ENCODE measurements at regions not wholly inside any gene's neighbourhood (a gene's known extent, or its start where the extent isn't known, plus 50 kb on each side); places are given as distances from the start of the nearest gene placed in this dataset.
"Not testable (repeated sequence)": the region's sequence is repeated elsewhere in the genome, so short reads cannot be mapped to it uniquely, and the experiment has no call there.

- Histone ChIP-seq H3K36me3 (peaks cover 0 to 5% (median 0%) of the 10 kb centered on the region in 11 experiments; a peak in 2 of 22 replicates), H3K4me3 (no peak overlapping the region), H4K20me1 (no peaks in the 10 kb centered on the region), H3K27me3 (no peaks in the 10 kb centered on the region), H3K4me1 (peaks cover 0 to 23% (median 5%) of the 10 kb centered on the region in 10 experiments; a peak in 10 of 20 replicates), H3K27ac (peak overlapping the region in 4 of 11 experiments; percentile 8 to 46 (median 43); a peak in 5 of 22 replicates), H3K4me2 (peak overlapping the region in 5 of 11 experiments; percentile 40 to 62 (median 41); a peak in 9 of 22 replicates), H3K9me3 (replicated peaks in 1 of 11) (peaks cover 35 to 42% (median 36%) of the 10 kb centered on the region in 11 experiments), H3K9ac (no peak overlapping the region)
- TF ChIP-seq Cebpa-rat (IDR thresholded peaks at IDR 0.05): no peak
These were observed 135.8 kb upstream of the PLXNC1 start for GRCh38 chr12:94012590-94012989.

- Histone ChIP-seq H3K9me3 (replicated peaks in 1 of 11) (peaks cover 57 to 69% (median 61%) of the 10 kb centered on the region in 11 experiments), H3K36me3 (peaks cover 0 to 17% (median 0%) of the 10 kb centered on the region in 11 experiments; a peak in 3 of 22 replicates), H3K4me3 (peak overlapping the region in 4 of 10 experiments; percentile 7 to 40 (median 28); a peak in 4 of 20 replicates), H3K4me1 (peaks cover 0 to 20% (median 5%) of the 10 kb centered on the region in 10 experiments; a peak in 10 of 20 replicates)
- H4K20me1 ChIP-seq, H3K27me3 ChIP-seq, H3K4me2 ChIP-seq, H3K27ac ChIP-seq, H3K9ac ChIP-seq: not testable (repeated sequence)
These were observed 131.1 kb upstream of the PLXNC1 start for GRCh38 chr12:94017247-94017646.

DNA sequence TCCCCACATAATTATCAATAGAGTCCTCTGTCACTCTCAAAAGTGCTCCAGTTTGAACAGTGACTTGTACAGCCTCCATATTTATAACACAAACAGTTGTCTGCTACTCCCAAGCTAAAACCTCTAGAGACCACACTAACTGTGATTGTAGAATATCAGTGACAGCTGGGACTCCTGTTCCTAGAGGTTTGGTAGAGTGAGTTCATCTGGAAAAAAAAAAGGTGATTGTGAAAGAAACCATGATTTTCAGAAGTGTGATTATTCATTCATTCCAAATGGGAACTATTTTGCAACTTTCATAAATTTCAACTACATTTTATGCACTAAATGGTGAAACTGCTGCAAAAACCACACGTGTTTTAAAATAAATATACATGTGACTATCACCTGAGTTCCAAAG, 128.0 kb upstream of the PLXNC1 start:
- Histone ChIP-seq H3K9ac (no peak overlapping the region), H3K36me3 (peaks cover 0 to 17% (median 0%) of the 10 kb centered on the region in 11 experiments; a peak in 3 of 22 replicates), H3K27ac (no peak overlapping the region), H4K20me1 (no peaks in the 10 kb centered on the region), H3K9me3 (replicated peaks in 1 of 11) (peaks cover 67 to 83% (median 73%) of the 10 kb centered on the region in 11 experiments), H3K4me2 (no peak overlapping the region), H3K4me1 (peaks cover 0 to 1% (median 0%) of the 10 kb centered on the region in 10 experiments; a peak in 2 of 20 replicates), H3K27me3 (no peaks in the 10 kb centered on the region), H3K4me3 (no peak overlapping the region)
- TF ChIP-seq Cebpa-rat (IDR thresholded peaks at IDR 0.05): no peak

- Histone ChIP-seq H3K27ac (no peak overlapping the region), H3K27me3 (no peaks in the 10 kb centered on the region), H3K4me1 (peaks cover 0 to 12% (median 8%) of the 10 kb centered on the region in 10 experiments; a peak in 10 of 20 replicates), H3K9ac (no peak overlapping the region), H3K4me2 (no peak overlapping the region), H3K9me3 (replicated peaks in 1 of 11) (peaks cover 32 to 52% (median 37%) of the 10 kb centered on the region in 11 experiments), H3K4me3 (no peak overlapping the region), H3K36me3 (0 out of 22 replicates have a peak, but pooled peaks cover 0 to under 1% (median 0%) of the 10 kb centered on the region in 11 experiments), H4K20me1 (no peaks in the 10 kb centered on the region)
- TF ChIP-seq Cebpa-rat (IDR thresholded peaks at IDR 0.05): no peak
These were observed 124.5 kb upstream of the PLXNC1 start for GRCh38 chr12:94023879-94024278.

- Histone ChIP-seq H3K9ac (no peak overlapping the region), H3K4me3 (no peak overlapping the region), H3K27ac (no peak overlapping the region), H3K36me3 (no peaks in the 10 kb centered on the region), H3K27me3 (no peaks in the 10 kb centered on the region), H3K4me1 (peaks cover 0 to 12% (median 8%) of the 10 kb centered on the region in 10 experiments; a peak in 10 of 20 replicates), H4K20me1 (no peaks in the 10 kb centered on the region), H3K4me2 (no peak overlapping the region; a peak in 1 of 22 replicates), H3K9me3 (replicated peaks in 1 of 11) (peaks cover 20 to 44% (median 27%) of the 10 kb centered on the region in 11 experiments)
- no peak for TF ChIP-seq Cebpa-rat (IDR thresholded peaks at IDR 0.05)
These were observed 123.3 kb upstream of the PLXNC1 start for GRCh38 chr12:94025068-94025467.

GRCh38 chr12:94025756-94026155, 122.6 kb upstream of the PLXNC1 start:
- H3K27me3 ChIP-seq: no peaks in the 10 kb centered on the region
- H4K20me1 ChIP-seq: no peaks in the 10 kb centered on the region
- H3K27ac ChIP-seq: peak overlapping the region in 3 of 11 experiments; percentile 2 to 50 (median 20); a peak in 1 of 22 replicates
- peak overlapping the region in 5 of 11 experiments; percentile 11 to 51 (median 43); a peak in 8 of 22 replicates for H3K4me2 ChIP-seq
- H3K9me3 ChIP-seq (replicated peaks in 1 of 11): peaks cover 19 to 40% (median 27%) of the 10 kb centered on the region in 11 experiments
- H3K9ac ChIP-seq: no peak overlapping the region
- no peak for TF ChIP-seq Cebpa-rat (IDR thresholded peaks at IDR 0.05)
- H3K4me1 ChIP-seq: peaks cover 0 to 12% (median 8%) of the 10 kb centered on the region in 10 experiments; a peak in 10 of 20 replicates
- H3K36me3 ChIP-seq: no peaks in the 10 kb centered on the region
- no peak overlapping the region for H3K4me3 ChIP-seq

DNA sequence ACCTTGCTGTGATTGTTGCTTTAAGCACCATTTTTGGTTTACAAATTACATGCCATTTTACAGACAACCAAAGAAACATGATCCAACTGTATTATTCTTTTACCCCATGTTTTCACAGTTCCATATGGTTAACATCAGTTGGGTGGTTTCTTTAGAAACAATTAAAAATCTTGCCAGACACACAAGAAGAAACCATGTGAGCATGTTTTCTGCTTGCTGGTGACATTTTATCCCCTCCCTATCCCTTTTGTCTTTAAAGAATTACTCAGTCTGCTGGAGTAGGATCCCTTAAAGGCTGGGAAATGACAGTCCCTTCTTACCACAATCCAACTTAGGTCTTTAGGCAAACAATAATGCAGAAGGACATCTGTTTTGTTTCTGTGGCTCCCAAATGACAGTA, 121.8 kb upstream of the PLXNC1 start:
- Histone ChIP-seq H3K27me3 (no peaks in the 10 kb centered on the region), H3K9ac (no peak overlapping the region), H4K20me1 (no peaks in the 10 kb centered on the region)

DNA sequence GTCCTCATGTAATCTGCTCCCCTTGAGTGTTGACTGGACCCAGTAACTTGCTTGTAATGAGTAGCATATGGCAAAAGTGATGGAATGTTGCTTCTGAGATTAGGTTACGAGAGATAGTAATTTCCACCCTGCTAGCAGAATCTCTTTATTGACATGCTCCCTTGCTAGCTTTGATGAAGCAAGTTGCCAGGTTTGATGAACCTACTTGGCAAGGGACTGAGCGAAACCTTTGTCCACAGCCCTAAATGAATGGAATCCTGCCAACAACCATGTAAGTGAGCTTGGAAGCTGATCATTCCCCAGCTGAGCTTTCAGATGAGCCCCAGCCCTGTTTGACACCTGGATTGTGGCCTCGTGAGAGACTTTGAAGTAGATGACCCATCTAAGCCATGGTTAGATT, 120.8 kb upstream of the PLXNC1 start:
- Histone ChIP-seq H3K27ac (no peak overlapping the region), H3K4me1 (peaks cover 0 to 12% (median 8%) of the 10 kb centered on the region in 10 experiments; a peak in 10 of 20 replicates), H3K4me3 (no peak overlapping the region), H3K36me3 (no peaks in the 10 kb centered on the region), H3K9ac (no peak overlapping the region), H3K4me2 (no peak overlapping the region), H3K9me3 (replicated peaks in 1 of 11) (peaks cover 19 to 40% (median 24%) of the 10 kb centered on the region in 11 experiments), H3K27me3 (no peaks in the 10 kb centered on the region), H4K20me1 (no peaks in the 10 kb centered on the region)
- no peak for TF ChIP-seq Cebpa-rat (IDR thresholded peaks at IDR 0.05)

More for the DNA sequence above, 121.8 kb upstream of the PLXNC1 start:
- Histone ChIP-seq H3K4me1 (peaks cover 0 to 12% (median 8%) of the 10 kb centered on the region in 10 experiments; a peak in 10 of 20 replicates), H3K36me3 (no peaks in the 10 kb centered on the region), H3K4me3 (no peak overlapping the region), H3K4me2 (peak overlapping the region in 3 of 11 experiments; percentile 11 to 49 (median 23); a peak in 2 of 22 replicates), H3K27ac (no peak overlapping the region), H3K9me3 (replicated peaks in 1 of 11) (peaks cover 19 to 40% (median 27%) of the 10 kb centered on the region in 11 experiments)
- no peak for TF ChIP-seq Cebpa-rat (IDR thresholded peaks at IDR 0.05)

DNA sequence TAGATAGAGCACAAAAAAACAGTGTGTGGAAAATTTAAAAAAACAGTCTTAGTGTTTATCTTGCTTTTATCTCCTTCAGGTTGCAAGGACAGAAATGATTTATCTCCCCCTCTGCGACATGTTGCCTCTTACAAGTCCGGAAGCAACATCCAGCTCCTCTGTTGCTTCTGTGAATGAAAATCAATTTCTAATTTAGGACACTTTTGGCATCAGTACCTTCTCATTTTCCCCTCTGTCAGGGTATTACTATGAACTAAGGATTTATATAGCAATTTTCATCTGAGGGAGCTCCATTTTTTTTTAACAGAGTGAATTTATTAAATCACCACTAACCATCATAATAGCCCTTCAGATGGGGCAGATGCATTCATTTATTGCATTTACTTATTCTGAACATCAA, 116.6 kb upstream of the PLXNC1 start:
- Histone ChIP-seq H3K27ac (no peak overlapping the region), H3K4me3 (no peak overlapping the region)
- TF ChIP-seq Cebpa-rat (IDR thresholded peaks at IDR 0.05): no peak

More for the DNA sequence above, 116.6 kb upstream of the PLXNC1 start:
- H3K36me3 ChIP-seq: no peaks in the 10 kb centered on the region
- H3K27me3 ChIP-seq: no peaks in the 10 kb centered on the region
- H4K20me1 ChIP-seq: no peaks in the 10 kb centered on the region
- no peaks in the 10 kb centered on the region for H3K4me1 ChIP-seq
- H3K9ac ChIP-seq: no peak overlapping the region
- peaks cover 19 to 41% (median 24%) of the 10 kb centered on the region in 11 experiments for H3K9me3 ChIP-seq (replicated peaks in 1 of 11)
- no peak overlapping the region for H3K4me2 ChIP-seq

All from BLaER1 treated with 17β-estradiol and CSF1 and Interleukin-3, amounts not matched to agents 10 nM and 100 nM (cell line).